Posterior cingulate gyrus (tissue), 11 donors: ENCODE measurements at regions not wholly inside any gene's neighbourhood (a gene's known extent, or its start where the extent isn't known, plus 50 kb on each side); places are given as distances from the start of the nearest gene placed in this dataset.
"Not testable (repeated sequence)": the region's sequence is repeated elsewhere in the genome, so short reads cannot be mapped to it uniquely, and the experiment has no call there.

Source experiments
- DNase-seq, 10 donors: peaks; one replicate each; pipeline versions ENCODE4 v3.0.0 to v3.0.0-alpha.2; 2020 to 2021; ENCODE audit warnings: mixed read lengths in 3 of 10
- intact Hi-C: fragments of 100-400 bp; cut with DNase I; formaldehyde crosslinking; loops from one replicate; pipeline ENCODE4 v1.15.1; 2023

- DNase-seq, intact Hi-C loops: not testable (repeated sequence)
These were observed 161.4 kb downstream of the BCL2L11 start for GRCh38 chr2:111282162-111282561.

DNA sequence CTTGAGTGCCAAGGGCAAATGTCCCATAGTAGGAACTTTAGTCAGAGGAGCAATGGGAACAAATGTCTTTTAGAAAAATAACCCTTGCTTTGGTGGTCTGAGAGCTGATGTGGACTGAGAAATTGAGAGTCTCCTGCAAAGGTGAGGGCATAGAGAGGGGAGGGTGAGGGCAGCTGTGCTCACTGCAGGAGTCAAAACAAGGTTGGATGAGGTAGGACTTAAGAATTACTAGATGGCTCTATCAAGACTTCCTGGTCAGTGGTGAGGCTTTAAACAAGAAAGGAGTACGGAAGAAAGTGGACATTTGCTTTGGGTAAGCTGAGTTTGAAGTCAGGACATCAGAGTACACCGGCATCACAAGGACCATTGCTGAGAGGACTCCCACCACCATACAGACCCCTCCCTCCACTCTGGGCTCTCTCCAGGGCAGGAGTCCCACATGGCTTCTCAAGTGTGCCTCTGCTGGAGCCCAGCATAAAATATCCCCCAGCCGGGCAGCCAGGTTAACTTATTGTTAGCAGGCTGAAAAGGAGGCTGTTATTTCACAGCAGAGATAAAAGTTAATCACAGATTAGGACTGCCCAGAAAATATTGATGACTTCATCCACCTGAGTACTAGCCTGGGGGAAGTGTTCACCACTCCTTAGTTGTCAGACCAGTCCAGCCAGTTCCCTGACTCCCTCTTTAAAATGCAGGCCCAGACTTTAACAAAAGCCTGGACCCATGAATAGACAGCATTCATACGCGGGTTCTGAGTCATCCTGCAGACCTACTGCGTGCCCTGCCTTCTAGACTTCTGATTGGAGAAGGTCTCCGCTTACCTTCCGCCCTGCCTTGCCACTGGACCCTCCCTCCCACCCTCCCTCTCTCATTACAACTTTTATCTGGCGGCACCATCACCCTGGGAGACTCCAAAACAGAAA is 167.2 kb downstream of the BCL2L11 start:
- intact Hi-C loops, DNase-seq: not testable (repeated sequence)

- intact Hi-C loops, DNase-seq: not testable (repeated sequence)
These were observed 169.7 kb downstream of the BCL2L11 start for GRCh38 chr2:111290370-111290769.

DNA sequence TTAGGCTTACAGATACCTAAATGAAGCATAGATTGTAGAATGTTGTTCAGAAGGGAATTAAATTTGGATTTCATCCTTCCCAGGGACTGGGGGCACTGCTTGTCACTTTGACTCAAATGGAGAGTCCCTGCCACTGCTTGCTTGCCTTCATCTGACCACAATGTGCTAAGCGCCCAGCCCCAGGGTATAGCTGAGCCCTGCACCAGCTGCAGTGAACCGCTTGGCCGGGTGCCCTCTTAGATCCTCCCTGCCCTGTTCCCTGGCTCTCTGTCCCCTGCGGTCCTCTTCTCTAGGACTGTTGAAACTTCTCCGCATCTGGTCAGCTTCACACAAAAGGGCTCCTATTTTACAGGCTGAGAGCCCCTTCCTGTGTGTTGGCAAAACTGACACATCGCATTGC is 170.9 kb downstream of the BCL2L11 start:
- DNase-seq = peak in 4 of 10 donors; percentile 20 to 66 (median 30)
- intact Hi-C loops = not testable (repeated sequence)

DNA sequence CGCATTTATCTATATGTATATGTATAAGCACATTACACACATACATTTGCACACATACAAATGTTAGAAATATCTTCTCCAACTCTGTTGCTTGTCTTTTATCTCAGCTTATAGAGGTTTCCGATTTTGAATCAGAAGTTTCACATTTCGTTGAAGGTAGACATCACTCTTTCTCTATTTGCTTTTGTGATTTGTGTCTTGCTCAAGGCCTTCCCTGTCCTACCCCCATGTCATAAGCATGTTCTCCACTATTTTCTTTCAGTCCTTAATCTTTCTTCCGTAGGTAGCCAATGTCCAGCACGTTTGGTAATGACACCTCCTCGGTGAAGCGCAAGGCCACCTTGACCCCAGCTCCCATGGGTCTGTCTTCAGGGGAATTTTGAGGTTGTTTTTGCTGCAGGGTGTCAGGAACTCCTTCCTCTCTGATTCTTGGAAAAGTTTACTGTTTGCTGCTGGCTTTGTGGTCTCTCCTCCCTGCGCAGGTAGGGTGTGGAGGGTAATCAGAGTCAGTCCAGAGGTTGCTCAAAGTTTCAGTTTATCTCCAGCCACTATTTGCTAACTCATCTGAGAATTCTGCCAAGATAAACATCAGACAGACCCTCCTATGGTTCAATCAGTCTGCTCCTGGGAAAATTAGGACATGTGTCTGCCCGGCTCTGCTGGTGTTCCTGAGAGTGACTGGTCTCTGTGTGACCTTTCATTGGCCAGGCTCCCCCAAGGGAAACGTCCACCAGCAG is 171.7 kb downstream of the BCL2L11 start:
- DNase-seq, intact Hi-C loops: not testable (repeated sequence)

DNA sequence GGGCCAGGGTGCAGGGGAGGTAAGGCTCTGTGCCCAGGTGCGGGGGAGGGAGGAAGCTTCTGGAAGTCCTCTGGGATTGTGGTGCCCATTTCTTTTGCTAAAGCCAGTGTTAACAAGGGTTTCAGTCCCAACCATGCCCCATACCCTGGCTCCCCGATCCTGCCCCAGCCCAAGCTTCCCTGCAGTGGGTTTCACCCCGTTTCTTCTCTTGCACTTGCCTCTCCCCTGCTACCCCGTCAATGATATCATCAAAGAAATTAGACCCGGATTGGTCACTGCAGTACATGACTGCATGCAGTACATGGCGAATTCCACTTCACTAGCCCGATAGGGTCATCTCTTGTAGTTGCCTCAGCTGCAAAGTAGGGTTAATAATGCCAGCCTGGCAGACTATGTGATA is 174.0 kb downstream of the BCL2L11 start:
- intact Hi-C loops = not testable (repeated sequence)
- peak in 1 of 10 donors; percentile 10 for DNase-seq

GRCh38 chr2:111296122-111296804 is 175.5 kb downstream of the BCL2L11 start:
- DNase-seq, intact Hi-C loops: not testable (repeated sequence)

- intact Hi-C loops, DNase-seq: not testable (repeated sequence)
These were observed 176.4 kb downstream of the BCL2L11 start for GRCh38 chr2:111297128-111297527.

- intact Hi-C loops, DNase-seq: not testable (repeated sequence)
These were observed 178.2 kb downstream of the BCL2L11 start for GRCh38 chr2:111298927-111299326.

DNA sequence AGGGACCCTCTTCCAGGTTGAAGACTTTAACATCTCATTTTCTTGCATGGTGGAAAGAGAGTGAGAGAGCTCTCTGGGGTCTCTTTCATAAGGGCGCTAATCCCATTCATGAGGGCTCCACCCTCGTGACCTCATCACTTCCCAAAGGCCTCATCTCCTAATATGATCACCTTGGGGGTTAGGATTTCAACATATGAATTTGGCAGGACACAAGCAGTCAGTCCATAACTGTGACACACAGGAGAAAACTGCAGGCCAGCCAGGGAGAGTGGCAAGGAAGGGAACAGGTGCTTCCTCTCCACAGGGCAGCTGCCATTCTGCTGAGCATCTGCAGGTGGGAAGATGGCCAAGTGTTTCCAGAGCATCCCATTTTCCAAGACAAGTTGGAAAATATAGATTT is 178.9 kb downstream of the BCL2L11 start:
- DNase-seq, intact Hi-C loops: not testable (repeated sequence)

DNA sequence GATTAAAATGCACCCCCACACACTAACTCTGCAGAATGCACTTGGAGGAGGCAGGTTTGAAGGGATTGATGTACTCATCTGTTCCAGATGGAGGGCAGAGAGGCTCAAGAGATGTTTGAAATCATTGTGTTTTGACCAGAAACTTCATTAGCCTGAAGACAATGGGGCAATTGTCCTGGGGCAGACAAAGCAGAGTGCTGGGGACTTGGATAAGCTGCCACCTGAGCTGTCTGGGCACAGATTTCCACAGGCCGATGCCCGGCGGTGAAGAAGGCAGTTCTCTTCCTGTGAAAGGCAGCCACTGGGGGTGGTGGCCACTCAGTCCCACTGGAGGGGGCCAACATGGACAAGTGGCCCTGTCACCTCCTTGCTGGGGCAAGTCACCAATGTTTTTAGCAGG is 181.0 kb downstream of the BCL2L11 start:
- intact Hi-C loops, DNase-seq: not testable (repeated sequence)

DNA sequence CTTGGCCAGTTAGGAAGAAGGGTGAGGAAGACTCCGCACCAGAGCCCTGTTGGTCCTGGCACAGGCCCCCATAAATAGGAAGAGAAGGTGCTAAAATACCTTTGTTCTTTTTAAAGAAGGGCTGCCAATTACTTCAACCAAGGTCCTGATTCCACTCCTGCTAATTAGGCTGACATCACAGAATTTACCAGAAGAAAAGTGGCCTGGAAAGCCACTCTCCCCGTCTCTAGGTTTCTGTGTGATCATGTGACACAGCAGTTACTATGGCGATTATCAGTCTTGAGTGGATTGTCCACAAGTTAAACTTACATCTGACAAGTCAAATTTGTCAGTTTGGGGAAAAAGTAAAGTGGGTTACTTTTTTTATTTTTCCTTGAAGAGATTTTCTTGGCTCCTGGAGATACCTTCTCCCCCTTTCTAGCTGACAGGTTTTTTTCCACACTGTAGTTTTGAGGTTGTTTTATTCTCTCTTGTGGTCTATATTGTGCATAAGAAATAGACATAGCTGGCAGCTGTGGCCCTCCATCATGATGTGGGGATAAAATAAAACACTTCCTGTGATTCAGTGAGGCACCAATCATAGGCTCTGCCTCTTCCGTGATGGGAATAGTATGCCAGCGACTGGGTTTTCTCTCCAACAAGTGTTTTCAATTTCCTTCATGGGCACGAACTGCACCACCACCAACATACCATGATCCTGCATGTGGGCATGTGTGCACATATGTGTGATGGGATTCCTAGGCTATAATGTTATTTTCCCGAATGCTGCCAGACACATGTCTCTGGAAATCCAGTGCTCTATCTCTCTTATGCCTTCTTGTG is 181.9 kb downstream of the BCL2L11 start:
- intact Hi-C loops = not testable (repeated sequence)
- peak in 1 of 10 donors; percentile 8 for DNase-seq

DNA sequence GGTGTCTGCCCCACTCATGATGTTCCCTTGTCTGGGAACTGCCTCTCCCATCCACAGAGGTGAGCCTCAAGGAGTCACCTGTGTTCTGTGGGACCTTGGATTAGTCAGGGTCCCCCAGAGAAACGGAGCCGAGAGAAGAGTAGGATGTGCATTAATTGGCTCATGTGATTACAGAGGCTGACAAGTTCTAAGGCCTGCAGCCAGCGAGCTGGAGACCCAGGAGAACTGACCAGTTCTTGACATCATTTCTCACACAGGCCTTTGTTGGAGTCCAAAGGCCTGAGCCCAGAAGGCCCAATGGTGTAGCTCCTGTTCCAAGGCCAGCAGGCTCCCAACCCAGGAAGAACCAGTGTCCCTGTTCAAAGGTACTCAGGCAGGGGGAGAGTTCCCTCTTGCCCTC is 186.6 kb downstream of the BCL2L11 start:
- peak in 1 of 10 donors; percentile 43 for DNase-seq
- intact Hi-C loops = not testable (repeated sequence)

GRCh38 chr2:111309231-111310075 is 188.7 kb downstream of the BCL2L11 start:
- DNase-seq = peak in 1 of 10 donors; percentile 4
- intact Hi-C loops = not testable (repeated sequence)

DNA sequence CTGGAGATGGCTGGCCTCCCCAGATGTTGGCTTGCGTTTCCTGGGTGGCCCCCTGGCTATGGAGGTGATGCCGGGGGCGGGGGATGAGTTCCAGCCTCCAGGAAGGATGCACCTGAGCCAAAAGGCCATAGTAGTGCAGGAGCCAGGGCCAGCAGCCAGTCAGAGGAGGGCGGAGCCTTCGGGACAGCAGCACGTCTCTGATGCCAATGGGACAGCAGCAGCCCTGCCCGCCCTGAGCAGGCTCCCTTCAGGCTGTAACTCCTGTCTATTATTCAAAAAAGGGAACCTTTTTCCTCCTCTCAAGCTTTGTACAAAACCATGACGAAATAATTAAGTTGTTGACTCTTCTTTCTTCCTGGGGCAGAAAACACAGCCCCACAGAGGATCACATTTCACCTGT is 189.7 kb downstream of the BCL2L11 start:
- DNase-seq, intact Hi-C loops: not testable (repeated sequence)

DNA sequence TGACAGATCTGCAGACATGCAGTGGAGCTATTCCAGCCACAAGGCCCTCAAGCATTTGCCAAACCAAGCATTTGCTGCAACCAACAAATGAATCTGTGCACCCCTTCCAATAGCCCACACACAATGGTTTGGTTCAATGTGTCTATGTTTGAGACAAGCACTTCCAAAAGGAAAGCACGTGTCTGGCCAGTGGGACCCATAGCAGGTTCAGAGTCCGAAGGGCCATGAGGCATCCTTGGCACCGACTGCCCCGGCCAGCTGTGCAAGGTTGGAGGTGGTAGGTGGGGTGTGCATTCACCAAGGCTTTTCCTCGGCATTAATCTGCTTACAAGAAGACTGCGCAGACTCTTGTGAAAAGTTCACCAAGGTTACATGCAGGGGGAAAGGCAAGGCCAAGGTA is 190.9 kb downstream of the BCL2L11 start:
- DNase-seq, intact Hi-C loops: not testable (repeated sequence)

DNA sequence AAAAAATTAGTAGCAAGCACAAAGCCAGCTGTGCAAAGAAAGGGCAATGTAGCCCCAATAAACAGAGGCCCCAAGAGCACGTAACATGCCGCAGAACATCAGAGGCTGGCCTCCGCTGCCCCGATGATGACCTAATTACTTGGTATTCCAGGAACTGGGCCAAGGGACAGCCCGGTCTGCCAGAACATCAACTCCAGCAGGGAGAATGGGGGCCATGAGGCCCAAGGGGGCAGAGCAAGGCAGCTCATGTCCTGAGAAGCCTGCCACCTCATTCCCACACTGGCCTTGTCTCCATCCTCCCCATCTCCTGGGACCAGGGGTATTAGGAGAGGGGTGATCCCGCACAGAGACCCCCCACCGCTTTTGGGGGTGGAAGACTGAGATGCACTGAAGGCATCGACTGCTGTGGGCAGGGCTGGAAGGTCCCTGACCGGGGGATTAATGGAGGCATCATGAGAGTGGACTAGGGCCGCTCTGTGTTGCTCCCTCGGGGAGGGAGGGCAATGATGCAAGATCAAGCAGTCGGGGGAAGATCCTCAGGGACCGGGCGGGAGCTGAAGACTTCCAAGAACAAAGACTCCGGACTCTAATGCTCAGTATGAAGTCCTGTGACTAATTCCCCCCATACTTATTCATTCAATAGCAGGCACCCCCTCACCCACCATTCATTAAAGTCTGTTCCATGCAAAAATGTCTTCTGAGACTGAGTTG is 192.3 kb downstream of the BCL2L11 start:
- DNase-seq = peak; percentile 15 to 86 (median 35)
- intact Hi-C loops = not testable (repeated sequence)

DNA sequence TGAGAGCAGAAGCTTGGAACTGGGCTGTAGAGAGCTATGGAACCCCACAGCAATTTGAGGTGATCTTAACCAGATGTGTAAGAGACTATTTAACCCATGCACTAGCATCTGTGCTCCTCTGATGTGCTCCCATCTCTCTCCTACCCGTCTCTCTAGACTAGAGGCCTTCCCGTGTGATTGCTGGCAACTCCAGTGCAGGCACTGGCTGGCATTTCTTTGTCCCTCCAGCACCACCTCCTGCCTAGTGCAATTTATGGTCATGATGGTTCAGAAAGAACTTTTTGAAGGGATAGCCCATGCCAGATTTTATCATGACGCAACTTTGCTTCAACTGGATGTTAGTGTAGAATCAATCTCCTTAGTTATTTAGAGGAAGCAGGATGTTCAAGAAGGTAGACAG is 193.0 kb downstream of the BCL2L11 start:
- intact Hi-C loops = not testable (repeated sequence)
- DNase-seq = peak in 2 of 10 donors; percentile 20 to 49
